GM18873 (cell line): ENCODE measurements at regions not wholly inside any gene's neighbourhood (a gene's known extent, or its start where the extent isn't known, plus 50 kb on each side); places are given as distances from the start of the nearest gene placed in this dataset.

Source experiments
- ATAC-seq: cut with Tn5 transposase; IDR thresholded peaks from one replicate; pipeline ENCODE4 v1.9.1; 2021; ENCODE audit warnings: mild to moderate bottlenecking, moderate library complexity, moderate number of reproducible peaks; ENCODE audit not compliant: unreplicated experiment, low FRiP score

- no peak for ATAC-seq
These were observed 169.3 kb upstream of the OSR1 start for GRCh38 chr2:19527771-19528170.

GRCh38 chr2:19525313-19525712, 166.9 kb upstream of the OSR1 start:
- ATAC-seq = no peak

- ATAC-seq = no peak
These were observed 160.6 kb upstream of the OSR1 start for GRCh38 chr2:19519045-19519444.

- ATAC-seq = no peak
These were observed 148.7 kb upstream of the OSR1 start for GRCh38 chr2:19507137-19507536.

- no peak for ATAC-seq
These were observed 147.0 kb upstream of the OSR1 start for GRCh38 chr2:19505199-19506136.

- ATAC-seq = no peak
These were observed 146.2 kb upstream of the OSR1 start for GRCh38 chr2:19504400-19505198.

- ATAC-seq = no peak
These were observed 145.5 kb upstream of the OSR1 start for GRCh38 chr2:19503915-19504314.

- ATAC-seq = no peak
These were observed 145.0 kb upstream of the OSR1 start for GRCh38 chr2:19503406-19503805.

GRCh38 chr2:19500126-19500525, 141.7 kb upstream of the OSR1 start:
- no peak for ATAC-seq

- ATAC-seq = no peak
These were observed 138.2 kb upstream of the OSR1 start for GRCh38 chr2:19496646-19497045.

GRCh38 chr2:19494241-19494640, 135.8 kb upstream of the OSR1 start:
- ATAC-seq = no peak

GRCh38 chr2:19491796-19492195, 133.4 kb upstream of the OSR1 start:
- no peak for ATAC-seq

- no peak for ATAC-seq
These were observed 132.5 kb upstream of the OSR1 start for GRCh38 chr2:19490846-19491435.

- ATAC-seq = peak; percentile 85
These were observed 129.7 kb upstream of the OSR1 start for GRCh38 chr2:19488009-19488691.

GRCh38 chr2:19484736-19485135, 126.3 kb upstream of the OSR1 start:
- ATAC-seq = no peak

- ATAC-seq = no peak
These were observed 122.2 kb upstream of the OSR1 start for GRCh38 chr2:19480673-19481072.

GRCh38 chr2:19479666-19480065, 121.2 kb upstream of the OSR1 start:
- no peak for ATAC-seq

- ATAC-seq = no peak
These were observed 120.0 kb upstream of the OSR1 start for GRCh38 chr2:19478409-19478808.

GRCh38 chr2:19476327-19476726, 117.9 kb upstream of the OSR1 start:
- no peak for ATAC-seq

- ATAC-seq = peak; percentile 80
These were observed 115.7 kb upstream of the OSR1 start for GRCh38 chr2:19474128-19474527.

GRCh38 chr2:19473350-19473749, 114.9 kb upstream of the OSR1 start:
- no peak for ATAC-seq
